GM13976 (cell line): ENCODE measurements at regions not wholly inside any gene's neighbourhood (a gene's known extent, or its start where the extent isn't known, plus 50 kb on each side); places are given as distances from the start of the nearest gene placed in this dataset.

Experiments
- DNase-seq: peaks from one replicate; pipeline ENCODE4 v3.0.0; 2012; ENCODE audit warnings: low spot score
- CTCF ChIP-seq: IDR thresholded peaks from 2 replicates; pipeline ENCODE4 v1.5.1; 2012; ENCODE audit warnings: borderline replicate concordance, mild to moderate bottlenecking; ENCODE audit not compliant: insufficient read depth; ENCODE audit errors: extremely low read depth, missing control alignments, control extremely low read depth
- in situ Hi-C: fragments of 300-500 bp; cut with MboI; formaldehyde crosslinking; loops from one replicate; pipeline ENCODE4 v1.12.0; 2022; ENCODE audit warnings: low sequenced_read_pairs, mixed read lengths, inconsistent platforms; ENCODE audit not compliant: unreplicated experiment

- no peak for TF ChIP-seq CTCF
- in situ Hi-C loops: no loop called here
- DNase-seq: no peak
These were observed 210.3 kb upstream of the RBMS1 start for GRCh38 chr2:160703648-160704585.

- DNase-seq: no peak
- in situ Hi-C loops: no loop called here
- TF ChIP-seq CTCF: no peak
These were observed 221.8 kb upstream of the RBMS1 start for GRCh38 chr2:160715428-160715827.

- in situ Hi-C loops: no loop called here
- TF ChIP-seq CTCF: no peak
- DNase-seq: no peak
These were observed 225.5 kb upstream of the RBMS1 start for GRCh38 chr2:160719116-160719515.

GRCh38 chr2:160720098-160720497 lies 226.5 kb upstream of the RBMS1 start:
- DNase-seq: no peak
- in situ Hi-C loops: no loop called here
- no peak for TF ChIP-seq CTCF

GRCh38 chr2:160721089-160722040 lies 227.8 kb upstream of the RBMS1 start:
- no peak for DNase-seq
- no peak for TF ChIP-seq CTCF
- in situ Hi-C loops: no loop called here

- in situ Hi-C loops: no loop called here
- TF ChIP-seq CTCF: no peak
- no peak for DNase-seq
These were observed 232.4 kb upstream of the RBMS1 start for GRCh38 chr2:160726046-160726445.
